ENCODE measurements at regions not wholly inside any gene's neighbourhood (a gene's known extent, or its start where the extent isn't known, plus 50 kb on each side); places are given as distances from the start of the nearest gene placed in this dataset.

DNA sequence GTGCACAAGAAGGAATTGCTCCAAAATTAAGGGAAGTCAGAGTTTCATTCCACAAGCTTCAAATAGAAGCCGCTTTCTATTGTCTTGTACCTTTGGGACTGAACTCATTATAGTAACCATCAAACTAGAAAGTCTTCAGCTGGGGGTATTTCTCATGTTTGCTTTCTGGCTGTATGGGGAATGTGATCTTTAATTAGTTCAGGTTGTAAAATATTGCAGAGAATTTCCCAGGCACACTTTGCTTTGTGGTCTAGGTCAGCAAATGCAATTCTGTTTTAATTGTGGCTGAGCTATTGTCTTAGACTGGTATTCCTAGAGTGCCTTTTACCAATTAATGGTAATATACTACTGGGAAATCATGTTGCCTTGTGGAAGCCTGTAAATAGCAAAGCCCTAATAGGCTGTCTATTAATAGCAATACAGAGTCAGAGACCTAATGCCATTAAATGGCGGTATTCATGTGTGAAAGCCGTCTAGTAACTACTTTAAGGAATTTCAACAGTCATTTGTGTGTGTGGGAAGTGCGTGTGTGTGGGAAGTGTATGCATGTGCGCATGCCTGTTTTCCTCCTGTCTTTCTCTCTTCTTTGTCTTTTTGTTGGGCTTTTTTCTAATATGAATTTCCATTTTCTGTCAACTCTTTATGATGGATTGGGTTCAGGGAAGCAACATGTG lies 276.6 kb downstream of the FAT3 start:
- TF ChIP-seq, protein P1, sequence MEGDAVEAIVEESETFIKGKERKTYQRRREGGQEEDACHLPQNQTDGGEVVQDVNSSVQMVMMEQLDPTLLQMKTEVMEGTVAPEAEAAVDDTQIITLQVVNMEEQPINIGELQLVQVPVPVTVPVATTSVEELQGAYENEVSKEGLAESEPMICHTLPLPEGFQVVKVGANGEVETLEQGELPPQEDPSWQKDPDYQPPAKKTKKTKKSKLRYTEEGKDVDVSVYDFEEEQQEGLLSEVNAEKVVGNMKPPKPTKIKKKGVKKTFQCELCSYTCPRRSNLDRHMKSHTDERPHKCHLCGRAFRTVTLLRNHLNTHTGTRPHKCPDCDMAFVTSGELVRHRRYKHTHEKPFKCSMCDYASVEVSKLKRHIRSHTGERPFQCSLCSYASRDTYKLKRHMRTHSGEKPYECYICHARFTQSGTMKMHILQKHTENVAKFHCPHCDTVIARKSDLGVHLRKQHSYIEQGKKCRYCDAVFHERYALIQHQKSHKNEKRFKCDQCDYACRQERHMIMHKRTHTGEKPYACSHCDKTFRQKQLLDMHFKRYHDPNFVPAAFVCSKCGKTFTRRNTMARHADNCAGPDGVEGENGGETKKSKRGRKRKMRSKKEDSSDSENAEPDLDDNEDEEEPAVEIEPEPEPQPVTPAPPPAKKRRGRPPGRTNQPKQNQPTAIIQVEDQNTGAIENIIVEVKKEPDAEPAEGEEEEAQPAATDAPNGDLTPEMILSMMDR (IDR thresholded peaks at IDR 0.05) = no peak
- no peaks in the 10 kb centered on the region for H3K4me1 ChIP-seq

DNA sequence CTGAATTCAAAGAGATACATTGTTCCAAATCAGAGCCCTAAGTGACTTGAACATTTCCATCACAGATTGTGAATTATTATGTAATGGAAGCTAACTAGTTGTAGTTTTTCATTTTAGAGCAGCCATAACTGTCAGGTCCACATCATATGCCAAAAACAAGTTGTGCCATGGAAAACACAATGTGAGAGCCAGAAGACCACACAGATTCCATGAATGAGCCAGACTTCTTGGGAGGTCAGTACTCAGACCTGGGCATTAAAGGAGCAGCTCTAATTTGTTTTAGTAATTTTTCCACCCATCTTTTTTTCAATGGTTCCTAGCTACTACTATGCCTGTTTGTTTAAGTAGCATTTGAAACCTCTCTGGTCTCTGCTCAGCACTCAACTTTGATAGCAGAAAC lies 279.4 kb downstream of the FAT3 start:
- Histone ChIP-seq H3K36me3 (no peaks in the 10 kb centered on the region), H3K4me3 (no peak overlapping the region), H3K27ac (no peak overlapping the region), H3K27me3 (no peaks in the 10 kb centered on the region), H3K9me3 (no peaks in the 10 kb centered on the region), H3K4me1 (no peaks in the 10 kb centered on the region)
- TF ChIP-seq, protein P1 (IDR thresholded peaks at IDR 0.05) = no peak
- no peak for DNase-seq (ENCODE audit: low spot score)

More for the DNA sequence above, 276.6 kb downstream of the FAT3 start:
- H3K27ac ChIP-seq = no peak overlapping the region
- no peaks in the 10 kb centered on the region for H3K9me3 ChIP-seq
- H3K36me3 ChIP-seq = no peaks in the 10 kb centered on the region
- no peak overlapping the region for H3K4me3 ChIP-seq
- H3K27me3 ChIP-seq = no peaks in the 10 kb centered on the region
- DNase-seq (ENCODE audit: low spot score) = no peak

DNA sequence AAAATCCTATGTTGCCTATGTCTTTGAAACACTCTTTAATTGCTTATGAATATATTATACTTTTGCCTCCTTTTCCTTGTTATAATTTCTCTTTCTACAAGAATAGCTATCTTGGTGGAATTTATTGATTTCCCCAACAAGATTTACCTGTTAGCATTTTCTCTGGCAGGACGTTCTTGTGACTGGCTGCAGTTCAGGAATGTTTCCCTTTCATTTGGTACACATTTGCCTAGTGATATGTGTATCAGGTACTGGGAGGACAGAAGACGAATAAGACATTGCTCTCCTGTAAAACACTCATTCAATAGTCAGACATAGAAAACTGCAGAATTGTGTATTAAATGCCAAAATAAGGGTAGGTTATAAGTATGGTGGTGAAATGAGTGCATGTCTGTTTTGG lies 279.9 kb downstream of the FAT3 start:
- no peaks in the 10 kb centered on the region for H3K9me3 ChIP-seq
- no peak overlapping the region for H3K27ac ChIP-seq
- no peak overlapping the region for H3K4me3 ChIP-seq
- DNase-seq (ENCODE audit: low spot score) = no peak
- TF ChIP-seq, protein P1 (IDR thresholded peaks at IDR 0.05) = no peak
- H3K4me1 ChIP-seq = no peaks in the 10 kb centered on the region
- no peaks in the 10 kb centered on the region for H3K36me3 ChIP-seq
- no peaks in the 10 kb centered on the region for H3K27me3 ChIP-seq

DNA sequence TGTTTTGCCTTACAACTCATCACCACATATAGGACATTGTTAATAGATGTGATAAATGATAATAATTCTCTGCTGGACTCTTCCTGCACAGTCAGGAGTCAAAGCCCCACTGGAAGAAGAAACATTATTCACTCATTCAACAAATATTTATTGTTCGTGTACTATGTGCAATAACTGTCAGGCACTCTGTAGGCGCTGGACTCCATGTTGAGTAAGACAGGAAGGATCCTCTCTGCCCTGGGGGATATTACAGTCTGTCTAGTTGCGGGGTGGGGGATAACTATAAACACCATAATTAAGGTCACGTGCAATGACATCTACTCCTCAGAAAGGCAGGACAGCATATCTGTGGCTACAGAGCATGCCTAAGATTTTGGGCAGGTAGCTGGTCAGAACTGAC lies 281.1 kb downstream of the FAT3 start:
- TF ChIP-seq, protein P1 (IDR thresholded peaks at IDR 0.05) = no peak
- Histone ChIP-seq H3K9me3 (no peaks in the 10 kb centered on the region), H3K4me1 (no peaks in the 10 kb centered on the region), H3K4me3 (no peak overlapping the region), H3K27ac (no peak overlapping the region), H3K27me3 (no peaks in the 10 kb centered on the region), H3K36me3 (no peaks in the 10 kb centered on the region)
- DNase-seq (ENCODE audit: low spot score) = no peak

DNA sequence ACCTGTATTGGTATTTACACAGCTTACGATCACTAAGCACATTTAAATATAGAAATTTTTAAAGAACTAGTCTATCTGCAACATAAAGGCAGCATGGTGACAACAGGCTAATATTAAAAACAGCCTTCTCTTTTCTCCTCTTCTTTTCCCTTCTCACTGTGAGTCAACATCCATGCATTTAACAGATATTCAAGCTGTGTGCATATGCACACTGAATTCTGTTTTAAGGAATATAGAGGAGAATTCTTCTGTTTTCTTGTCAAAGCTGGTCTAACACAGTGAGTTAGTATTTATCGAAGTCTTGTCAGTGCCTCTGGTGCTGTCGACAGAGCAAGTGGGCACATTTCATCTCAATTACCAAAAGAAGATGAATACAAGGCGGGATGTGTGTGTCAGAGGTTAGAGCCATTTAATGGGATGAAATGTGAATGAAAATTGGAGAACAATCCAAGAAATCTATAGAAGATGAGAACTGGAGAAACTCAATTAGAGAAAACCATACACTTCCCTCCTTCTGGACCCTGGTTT lies 282.3 kb downstream of the FAT3 start:
- no peak for DNase-seq (ENCODE audit: low spot score)
- TF ChIP-seq, protein P1 (IDR thresholded peaks at IDR 0.05) = no peak
- Histone ChIP-seq H3K9me3 (no peaks in the 10 kb centered on the region), H3K27ac (no peak overlapping the region), H3K4me1 (no peaks in the 10 kb centered on the region), H3K36me3 (no peaks in the 10 kb centered on the region), H3K4me3 (no peak overlapping the region), H3K27me3 (no peaks in the 10 kb centered on the region)

DNA sequence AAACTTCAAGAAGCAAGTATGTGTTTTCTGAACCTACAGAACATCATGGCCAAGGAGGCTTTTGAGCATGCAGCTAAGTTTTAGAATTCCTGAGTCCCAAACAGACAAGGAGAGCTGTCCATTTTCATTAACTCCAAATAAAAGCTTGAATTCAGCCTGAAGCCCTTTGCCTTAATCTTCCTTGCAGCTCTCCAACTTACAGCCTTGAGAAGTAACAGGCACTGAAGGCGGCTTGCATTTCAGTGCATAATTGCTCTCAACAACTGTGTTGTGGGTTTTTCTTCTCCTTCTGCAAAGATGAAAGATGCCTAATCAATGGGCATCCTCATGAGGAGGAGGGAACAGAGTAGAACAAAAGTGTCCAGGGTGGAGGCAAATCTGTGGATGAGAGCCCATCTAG lies 286.0 kb downstream of the FAT3 start:
- Histone ChIP-seq H3K4me3 (no peak overlapping the region), H3K4me1 (no peaks in the 10 kb centered on the region), H3K9me3 (no peaks in the 10 kb centered on the region), H3K36me3 (no peaks in the 10 kb centered on the region), H3K27me3 (no peaks in the 10 kb centered on the region), H3K27ac (no peak overlapping the region)
- DNase-seq (ENCODE audit: low spot score) = no peak
- TF ChIP-seq, protein P1 (IDR thresholded peaks at IDR 0.05) = no peak

Measured in right atrium auricular region (tissue), 2 donors.